Subcutaneous abdominal adipose tissue (tissue), 5 donors: ENCODE measurements at regions not wholly inside any gene's neighbourhood (a gene's known extent, or its start where the extent isn't known, plus 50 kb on each side); places are given as distances from the start of the nearest gene placed in this dataset.

ENCODE experiments used
- H3K27ac ChIP-seq: one replicate; pipeline ENCODE4 v1.7.0; 2013; ENCODE audit warnings: low read depth, mild to moderate bottlenecking, inconsistent platforms, low read length, moderate library complexity
- H3K27me3 ChIP-seq, 5 donors: one replicate each; pipeline ENCODE4 v1.7.0; 2013; ENCODE audit warnings: low read length in 5 of 5, inconsistent platforms in 1 of 5; ENCODE audit not compliant: control insufficient read depth in 5 of 5, insufficient read depth in 4 of 5
- H3K36me3 ChIP-seq, 5 donors: one replicate each; pipeline ENCODE4 v1.7.0; 2013; ENCODE audit warnings: low read length in 5 of 5; ENCODE audit not compliant: control insufficient read depth in 5 of 5, insufficient read depth in 5 of 5
- H3K4me1 ChIP-seq, 5 donors: one replicate each; pipeline ENCODE4 v1.7.0; 2013; ENCODE audit warnings: low read length in 5 of 5, mild to moderate bottlenecking in 3 of 5, moderate library complexity in 1 of 5; ENCODE audit not compliant: control insufficient read depth in 5 of 5, insufficient read depth in 5 of 5
- H3K4me3 ChIP-seq, 5 donors: one replicate each; pipeline ENCODE4 v1.7.0; 2013; ENCODE audit warnings: low read length in 5 of 5, low read depth in 1 of 5
- H3K9ac ChIP-seq, 5 donors: one replicate each; pipeline ENCODE4 v1.7.0; 2013; ENCODE audit warnings: low read length in 5 of 5, mild to moderate bottlenecking in 4 of 5, moderate library complexity in 3 of 5
- H3K9me3 ChIP-seq, 5 donors: one replicate each; pipeline ENCODE4 v1.7.0; 2013; ENCODE audit warnings: low read length in 5 of 5; ENCODE audit not compliant: control insufficient read depth in 5 of 5
- donor health status: healthy.
- donor health status: healthy.
- donor health status: healthy.
- donor health status: healthy.
- donor health status: healthy.

- Histone ChIP-seq H3K9me3 (no peaks in the 10 kb centered on the region), H3K36me3 (no peaks in the 10 kb centered on the region), H3K4me1 (no peaks in the 10 kb centered on the region), H3K9ac (no peak overlapping the region), H3K4me3 (no peak overlapping the region), H3K27me3 (no peaks in the 10 kb centered on the region), H3K27ac (no peak overlapping the region)
Measured at GRCh38 chr9:25613709-25614108, 64.5 kb downstream of the TUSC1 start.

- Histone ChIP-seq H3K27me3 (no peaks in the 10 kb centered on the region), H3K27ac (no peak overlapping the region), H3K9me3 (no peaks in the 10 kb centered on the region), H3K4me1 (no peaks in the 10 kb centered on the region), H3K36me3 (no peaks in the 10 kb centered on the region), H3K4me3 (no peak overlapping the region), H3K9ac (no peak overlapping the region)
Measured at GRCh38 chr9:25603106-25603505, 75.1 kb downstream of the TUSC1 start.

GRCh38 chr9:25602400-25603044 is 75.7 kb downstream of the TUSC1 start:
- H3K4me3 ChIP-seq = no peak overlapping the region
- H3K9ac ChIP-seq = no peak overlapping the region
- no peaks in the 10 kb centered on the region for H3K36me3 ChIP-seq
- H3K4me1 ChIP-seq = no peaks in the 10 kb centered on the region
- no peaks in the 10 kb centered on the region for H3K9me3 ChIP-seq
- H3K27ac ChIP-seq = no peak overlapping the region
- no peaks in the 10 kb centered on the region for H3K27me3 ChIP-seq

- H3K27ac ChIP-seq = no peak overlapping the region
Measured at GRCh38 chr9:25600501-25600900, 77.7 kb downstream of the TUSC1 start.

GRCh38 chr9:25584611-25585010 is 93.6 kb downstream of the TUSC1 start:
- Histone ChIP-seq H3K4me1 (no peaks in the 10 kb centered on the region), H3K27me3 (no peaks in the 10 kb centered on the region), H3K36me3 (no peaks in the 10 kb centered on the region), H3K9ac (no peak overlapping the region), H3K27ac (no peak overlapping the region), H3K4me3 (no peak overlapping the region), H3K9me3 (peaks cover 0 to 7% (median 0%) of the 10 kb centered on the region in 5 donors)

More at GRCh38 chr9:25600501-25600900, 77.7 kb downstream of the TUSC1 start:
- no peaks in the 10 kb centered on the region for H3K4me1 ChIP-seq
- H3K4me3 ChIP-seq = no peak overlapping the region
- H3K9ac ChIP-seq = no peak overlapping the region
- no peaks in the 10 kb centered on the region for H3K36me3 ChIP-seq
- peaks cover 0 to 4% (median 3%) of the 10 kb centered on the region in 5 donors for H3K9me3 ChIP-seq
- H3K27me3 ChIP-seq = no peaks in the 10 kb centered on the region

GRCh38 chr9:25573281-25573680 is 105.0 kb downstream of the TUSC1 start:
- no peaks in the 10 kb centered on the region for H3K9me3 ChIP-seq

GRCh38 chr9:25571491-25571890 is 106.8 kb downstream of the TUSC1 start:
- Histone ChIP-seq H3K9ac (no peak overlapping the region), H3K27ac (no peak overlapping the region)

More at GRCh38 chr9:25573281-25573680, 105.0 kb downstream of the TUSC1 start:
- no peak overlapping the region for H3K27ac ChIP-seq
- H3K4me1 ChIP-seq = no peaks in the 10 kb centered on the region
- no peaks in the 10 kb centered on the region for H3K36me3 ChIP-seq
- H3K9ac ChIP-seq = no peak overlapping the region
- H3K4me3 ChIP-seq = no peak overlapping the region
- H3K27me3 ChIP-seq = no peaks in the 10 kb centered on the region

GRCh38 chr9:25570802-25571201 is 107.4 kb downstream of the TUSC1 start:
- Histone ChIP-seq H3K9ac (no peak overlapping the region), H3K27ac (no peak overlapping the region), H3K4me3 (no peak overlapping the region), H3K9me3 (no peaks in the 10 kb centered on the region), H3K36me3 (no peaks in the 10 kb centered on the region), H3K27me3 (no peaks in the 10 kb centered on the region), H3K4me1 (no peaks in the 10 kb centered on the region)

More at GRCh38 chr9:25571491-25571890, 106.8 kb downstream of the TUSC1 start:
- Histone ChIP-seq H3K36me3 (no peaks in the 10 kb centered on the region), H3K4me1 (no peaks in the 10 kb centered on the region), H3K27me3 (no peaks in the 10 kb centered on the region), H3K9me3 (no peaks in the 10 kb centered on the region), H3K4me3 (no peak overlapping the region)

- Histone ChIP-seq H3K27me3 (no peaks in the 10 kb centered on the region), H3K4me1 (no peaks in the 10 kb centered on the region), H3K36me3 (no peaks in the 10 kb centered on the region), H3K4me3 (no peak overlapping the region), H3K9me3 (peaks cover 0 to 3% (median 0%) of the 10 kb centered on the region in 5 donors), H3K9ac (no peak overlapping the region), H3K27ac (no peak overlapping the region)
Measured at GRCh38 chr9:25562101-25562500, 116.1 kb downstream of the TUSC1 start.

GRCh38 chr9:25557645-25558300 is 120.5 kb downstream of the TUSC1 start:
- H3K36me3 ChIP-seq = no peaks in the 10 kb centered on the region
- H3K27ac ChIP-seq = no peak overlapping the region
- H3K9ac ChIP-seq = no peak overlapping the region
- no peak overlapping the region for H3K4me3 ChIP-seq
- H3K4me1 ChIP-seq = no peaks in the 10 kb centered on the region
- peaks cover 0 to 3% (median 0%) of the 10 kb centered on the region in 5 donors for H3K9me3 ChIP-seq
- no peaks in the 10 kb centered on the region for H3K27me3 ChIP-seq
